NCI-H226 (cell line): ENCODE measurements at regions not wholly inside any gene's neighbourhood (a gene's known extent, or its start where the extent isn't known, plus 50 kb on each side); places are given as distances from the start of the nearest gene placed in this dataset.

Experiments
- DNase-seq: peaks from one replicate; pipeline ENCODE4 v3.0.0-alpha.2; 2015

DNA sequence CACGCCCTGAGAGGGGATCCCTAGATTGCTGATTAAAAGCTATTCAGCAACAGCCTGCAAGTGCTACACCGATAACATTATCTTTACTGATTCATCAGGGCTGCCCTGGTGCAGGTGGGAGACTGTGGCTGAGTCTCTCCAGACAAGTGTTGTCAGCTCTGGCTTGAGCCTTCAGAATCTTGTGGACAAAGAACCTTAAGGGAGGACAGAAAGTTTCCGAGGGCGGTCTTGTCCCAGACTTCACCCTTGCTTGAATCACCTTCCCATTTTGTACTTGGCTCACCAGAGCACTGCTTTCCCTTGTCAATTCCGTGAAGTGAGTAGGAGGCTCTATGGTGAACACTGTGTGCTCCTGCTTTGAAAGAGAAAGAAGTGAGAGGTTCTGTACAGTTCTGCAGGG lies 88.6 kb upstream of the PCSK2 start:
- no peak for DNase-seq

DNA sequence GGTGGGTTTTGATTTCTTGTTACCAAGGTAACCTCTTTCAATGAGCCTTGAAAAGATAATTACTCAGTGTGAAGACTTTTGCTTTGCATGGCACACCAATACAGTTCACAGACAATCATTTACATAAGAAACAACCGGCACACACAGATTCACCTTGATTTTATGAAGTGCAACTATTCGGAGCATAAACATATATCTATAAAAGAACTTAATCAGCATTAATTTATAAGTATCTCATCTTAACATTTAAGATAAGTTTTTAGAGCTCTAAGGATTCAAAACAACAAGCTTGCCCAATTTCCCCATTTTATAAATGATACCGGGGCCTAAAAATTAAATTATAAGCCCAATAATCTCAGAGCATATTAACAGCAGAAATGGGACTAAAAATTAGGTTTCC lies 85.9 kb upstream of the PCSK2 start:
- no peak for DNase-seq

DNA sequence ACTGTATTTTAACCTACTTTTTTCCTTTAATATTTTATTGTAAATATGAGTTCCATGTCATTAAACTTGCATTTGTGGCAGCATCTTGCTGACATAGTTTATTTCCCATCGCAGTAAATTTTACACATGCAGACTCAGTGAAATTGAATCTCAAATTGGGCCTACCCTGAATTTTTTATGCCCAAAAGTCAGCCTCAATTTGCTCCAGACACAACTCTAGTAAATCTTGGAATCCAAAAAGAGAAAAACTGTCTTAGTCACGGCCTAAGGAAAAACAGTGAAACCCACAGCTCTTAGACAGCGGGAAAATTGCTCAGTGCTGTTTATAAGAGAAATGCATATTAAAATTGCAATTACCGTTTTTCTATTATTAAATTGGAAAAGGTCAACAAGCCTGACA lies 85.3 kb upstream of the PCSK2 start:
- no peak for DNase-seq

DNA sequence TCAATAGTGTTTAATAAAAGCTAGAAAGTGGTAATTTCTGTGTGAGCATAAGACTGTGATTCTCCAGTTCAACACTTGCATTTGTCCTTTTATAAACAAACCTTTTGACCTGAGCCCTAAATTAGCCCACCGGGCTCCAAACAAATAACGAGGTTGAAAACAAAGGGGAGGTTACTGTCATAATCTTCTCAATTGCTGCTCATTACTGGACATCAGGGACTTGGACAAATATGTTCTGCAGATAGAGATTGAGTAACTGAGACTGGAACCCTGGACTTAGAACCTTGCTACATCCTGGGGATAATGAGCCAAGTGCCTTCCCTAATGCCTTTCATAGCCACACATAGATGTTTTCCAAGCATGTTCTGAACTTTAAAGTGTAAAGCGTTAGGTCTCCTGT lies 84.2 kb upstream of the PCSK2 start:
- no peak for DNase-seq

DNA sequence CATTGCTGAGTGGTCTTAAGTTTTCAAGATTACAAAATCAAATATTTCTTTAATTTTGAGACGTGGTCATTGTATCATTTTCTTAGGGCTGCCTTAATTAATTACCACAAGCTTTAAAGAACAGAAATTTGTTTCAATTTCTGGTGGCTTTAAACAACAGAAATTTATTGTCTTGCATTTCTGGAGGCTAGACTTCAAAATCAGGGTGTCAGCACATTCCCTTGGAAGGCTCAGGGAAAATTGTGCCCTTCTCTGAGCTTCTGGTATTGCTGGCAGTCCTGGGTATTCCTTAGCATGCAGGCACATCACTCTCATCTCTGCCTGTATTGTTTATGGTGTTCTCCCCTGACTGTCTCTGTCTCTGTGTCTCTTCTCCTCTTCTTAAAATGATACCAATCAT lies 76.0 kb upstream of the PCSK2 start:
- no peak for DNase-seq

DNA sequence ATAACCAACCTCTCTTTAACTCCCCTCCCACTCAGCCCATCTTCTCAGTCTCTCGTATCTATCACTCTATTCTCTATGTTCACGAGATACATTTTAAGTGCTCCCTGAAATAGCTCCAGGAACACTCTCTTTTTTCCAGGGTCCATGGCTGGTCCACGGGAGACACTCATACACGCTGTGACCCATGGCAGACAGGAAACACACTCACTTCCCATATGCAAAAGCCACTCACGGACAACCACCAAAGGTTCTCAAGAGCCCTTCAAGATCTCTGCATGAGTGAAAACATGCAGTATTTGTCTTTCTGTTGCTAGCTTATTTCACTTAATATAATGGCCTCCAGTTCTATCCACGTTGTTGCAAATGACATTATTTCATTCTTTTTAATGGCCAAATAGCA lies 71.4 kb upstream of the PCSK2 start:
- no peak for DNase-seq

DNA sequence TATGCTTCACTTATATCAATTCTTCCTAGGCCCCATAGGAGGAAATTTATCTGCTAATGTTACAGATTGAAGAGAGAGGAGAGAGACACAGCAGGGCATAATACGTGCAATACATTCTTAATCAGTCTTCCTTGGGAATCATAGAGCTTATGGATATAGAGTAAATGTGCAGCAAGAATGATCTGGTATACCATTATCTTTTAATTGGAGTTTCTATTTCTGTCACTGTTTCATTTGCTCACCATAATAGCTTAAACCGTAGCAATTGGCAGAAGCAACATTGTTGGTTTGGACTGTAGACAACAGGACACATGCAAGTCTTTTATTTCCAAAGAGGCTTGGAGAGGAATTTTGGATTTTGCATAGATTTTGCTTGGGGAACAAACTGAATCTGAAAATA lies 68.1 kb upstream of the PCSK2 start:
- DNase-seq = no peak

DNA sequence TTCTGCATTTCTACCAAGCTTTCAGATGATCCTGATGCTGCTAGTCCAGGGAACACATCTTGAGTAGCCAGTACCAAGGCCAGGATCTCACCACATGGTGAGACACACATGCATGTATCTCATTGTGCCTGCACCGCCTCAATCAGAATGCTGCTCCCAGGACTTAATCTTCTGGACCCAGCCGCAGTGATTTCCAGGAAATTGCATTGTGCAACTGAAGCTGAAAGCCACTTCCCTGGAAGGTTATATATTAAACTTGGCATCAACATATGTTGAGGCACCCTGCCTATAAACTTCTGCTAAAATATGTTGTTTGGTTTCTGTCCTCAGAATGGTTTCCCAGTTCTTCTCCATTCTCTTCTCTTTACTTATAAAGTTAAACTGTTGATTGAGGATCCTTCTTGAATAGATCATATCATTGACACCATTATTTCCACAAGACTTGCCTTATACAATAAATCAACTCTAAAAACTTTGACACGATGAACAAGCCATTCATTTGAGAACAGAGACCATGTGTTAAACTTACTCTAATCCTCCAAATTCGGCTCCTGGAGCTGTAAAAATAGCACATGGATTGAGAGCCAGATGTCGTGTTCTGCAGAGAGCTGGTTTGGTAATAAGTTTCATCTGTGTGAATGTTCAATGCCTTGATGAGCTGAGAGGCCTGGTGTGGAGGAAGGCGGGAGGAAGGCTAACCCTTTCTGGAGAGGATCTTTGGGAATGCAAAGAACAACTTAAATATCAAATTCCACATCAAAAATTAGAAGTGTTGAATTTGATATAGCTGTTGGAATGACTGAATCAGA lies 65.0 kb upstream of the PCSK2 start:
- DNase-seq = no peak

DNA sequence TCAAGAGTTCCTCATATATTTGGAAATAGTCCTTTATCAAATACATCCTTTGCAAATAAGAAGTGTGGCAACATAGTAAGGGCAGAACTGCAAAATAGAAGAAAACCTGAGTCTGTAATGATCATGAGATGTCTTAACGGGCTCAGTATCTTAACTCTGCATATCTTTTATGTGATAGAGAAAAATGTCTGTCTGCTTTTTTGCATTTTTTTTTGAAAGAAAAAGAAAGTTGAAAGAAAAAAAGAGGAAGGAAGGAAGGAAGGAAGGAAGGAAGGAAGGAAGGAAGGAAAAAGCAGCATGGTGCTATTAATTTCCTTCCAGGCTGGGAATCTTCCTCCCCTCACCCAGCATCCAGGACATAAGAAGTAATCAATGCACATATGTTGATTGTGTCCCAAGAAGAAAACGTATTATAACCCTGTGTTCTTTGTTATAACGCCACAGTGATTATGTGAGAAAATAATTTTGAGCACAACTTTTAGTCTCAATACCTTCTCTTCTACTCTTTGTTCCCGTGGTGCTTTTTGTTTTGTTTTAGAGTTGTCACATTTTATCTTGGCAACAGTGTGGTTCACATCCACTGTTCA lies 58.7 kb upstream of the PCSK2 start:
- no peak for DNase-seq

DNA sequence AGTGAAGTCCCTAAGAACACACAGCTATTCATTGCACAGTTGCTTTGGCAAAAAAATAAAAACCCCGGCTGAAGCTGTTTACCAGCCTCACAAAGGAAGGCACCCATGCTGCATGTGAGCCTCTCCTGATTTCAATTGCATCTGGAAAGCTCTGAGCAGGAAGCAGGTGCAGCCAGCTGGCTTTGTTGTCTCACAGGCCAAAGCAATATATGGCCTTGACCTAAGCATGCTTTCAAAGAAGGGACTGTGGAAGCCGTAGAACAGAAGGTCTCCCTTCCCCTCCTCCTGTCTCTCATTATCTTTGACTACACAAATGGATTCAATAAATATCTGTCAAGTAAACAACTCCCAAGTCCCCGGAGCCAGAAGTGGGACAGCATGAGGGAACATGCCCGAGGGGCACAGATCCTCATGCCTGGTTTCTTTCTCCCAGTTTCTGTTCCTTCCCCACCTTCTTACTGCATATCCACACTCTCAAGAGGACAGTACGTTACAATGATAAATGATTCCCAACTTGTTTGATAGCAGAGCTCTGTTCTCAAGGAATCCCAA lies 57.2 kb upstream of the PCSK2 start:
- no peak for DNase-seq

DNA sequence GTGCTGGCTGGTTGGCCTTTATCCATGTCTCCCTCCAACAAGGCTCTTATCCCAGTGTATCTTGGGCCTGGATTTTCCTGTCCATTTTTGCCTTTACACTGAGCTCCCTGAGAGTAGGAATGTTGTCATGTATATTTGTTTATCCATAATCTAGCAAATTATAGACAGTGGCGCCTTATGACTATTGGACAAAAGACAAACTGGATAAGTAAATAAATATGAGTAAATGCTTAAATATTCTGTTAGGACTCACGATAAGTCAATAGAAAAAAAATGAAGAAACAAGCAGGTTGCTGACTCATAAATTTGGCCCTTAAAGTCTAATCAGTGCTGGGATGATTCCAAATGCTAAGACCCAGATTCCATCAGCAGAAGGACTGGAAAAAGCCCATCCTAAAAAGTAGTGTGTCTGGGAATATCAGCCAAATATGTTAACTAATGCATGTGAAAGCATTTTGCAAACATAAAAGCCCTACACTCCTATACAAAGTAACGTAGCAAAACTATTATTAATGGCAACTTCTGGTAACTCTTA lies 55.0 kb upstream of the PCSK2 start:
- no peak for DNase-seq

DNA sequence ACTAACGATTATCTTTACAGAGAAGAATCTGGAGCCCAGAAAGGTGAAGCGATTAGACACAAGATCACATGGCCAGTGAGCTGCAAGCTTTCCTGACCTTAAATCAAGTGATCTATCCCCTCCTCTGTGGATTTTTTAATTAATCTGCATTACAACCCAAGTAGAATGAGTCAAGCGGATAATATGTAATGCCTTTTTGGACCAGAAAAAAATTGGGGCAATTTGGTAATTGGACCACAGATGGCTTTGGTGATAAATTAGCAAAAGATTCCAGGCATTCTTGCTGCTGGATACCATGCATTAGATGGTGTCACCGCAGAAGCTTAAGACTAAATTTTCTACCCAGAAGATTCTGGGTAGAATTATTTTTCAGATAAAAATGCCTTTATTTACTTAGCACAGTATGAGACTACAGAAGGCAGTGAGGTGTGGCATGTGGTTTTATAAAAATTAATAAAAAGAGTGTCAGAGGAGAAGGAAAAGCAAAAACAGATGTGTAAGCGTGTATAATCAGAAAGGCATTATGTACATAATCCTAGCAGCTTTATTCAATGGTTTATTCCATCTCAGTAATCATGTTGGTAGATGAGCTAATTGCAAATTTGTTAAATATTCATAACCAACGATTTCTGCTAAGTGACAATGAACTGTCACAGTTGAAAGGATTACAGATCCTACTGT lies 53.9 kb upstream of the PCSK2 start:
- DNase-seq = no peak
